K562 (cell line): ENCODE measurements at regions not wholly inside any gene's neighbourhood (a gene's known extent, or its start where the extent isn't known, plus 50 kb on each side); places are given as distances from the start of the nearest gene placed in this dataset.

Experiments
- AFF1 ChIP-seq, 2 experiments: fragments of 450-650 bp; IDR thresholded peaks; 2 replicates each; pipeline ENCODE4 v1.6.1; 2018; ENCODE audit warnings: mild to moderate bottlenecking in 2 of 2, low read depth in 1 of 2; ENCODE audit not compliant: partially characterized antibody in 2 of 2
- ATF1 ChIP-seq, 2 experiments: fragments of 450-650 bp in 1 of 2; IDR thresholded peaks; 2 replicates each; pipeline ENCODE4 v1.6.1; 2016; ENCODE audit warnings: missing compliant biosample characterization in 1 of 2, missing genetic modification characterization in 1 of 2
- DACH1 ChIP-seq: fragments of 450-650 bp; IDR thresholded peaks from 2 replicates; pipeline ENCODE4 v1.6.1; 2018; ENCODE audit not compliant: partially characterized antibody
- EHMT2 ChIP-seq: fragments of 450-650 bp; IDR thresholded peaks from 2 replicates; pipeline ENCODE4 v1.6.1; 2018; ENCODE audit warnings: antibody characterized with exemption
- HNRNPK ChIP-seq: fragments of 200-400 bp; formaldehyde crosslinking; IDR thresholded peaks from one replicate; pipeline ENCODE4 v1.6.1; 2018; ENCODE audit warnings: mild to moderate bottlenecking, low read depth, low read length; ENCODE audit not compliant: poor library complexity, severe bottlenecking
- NR2C1 ChIP-seq, 2 experiments: fragments of 450-650 bp; IDR thresholded peaks; 2 replicates each; pipeline ENCODE4 v1.6.1; 2017; ENCODE audit warnings: mild to moderate bottlenecking in 2 of 2, antibody characterized with exemption in 1 of 2, inconsistent platforms in 1 of 2, missing compliant biosample characterization in 1 of 2, missing genetic modification characterization in 1 of 2
- POLR2AphosphoS2 ChIP-seq: IDR thresholded peaks from 2 replicates; pipeline ENCODE4 v1.6.1; 2012; ENCODE audit warnings: low read length, improper control_type of control experiment
- PREB ChIP-seq: sonication (generic); formaldehyde crosslinking; IDR thresholded peaks from 2 replicates; pipeline ENCODE4 v1.8.1; 2023; ENCODE audit warnings: mild to moderate bottlenecking, missing genetic modification reagents
- RBM14 ChIP-seq: fragments of 200-400 bp; formaldehyde crosslinking; IDR thresholded peaks from 2 replicates; pipeline ENCODE4 v1.6.1; 2018; ENCODE audit warnings: low read depth, mild to moderate bottlenecking, low read length, moderate library complexity, borderline replicate concordance; ENCODE audit not compliant: insufficient read depth
- RBM15 ChIP-seq: fragments of 200-400 bp; formaldehyde crosslinking; IDR thresholded peaks from 2 replicates; pipeline ENCODE4 v1.6.1; 2018; ENCODE audit warnings: mild to moderate bottlenecking, low read length, moderate library complexity; ENCODE audit not compliant: insufficient read depth
- SRSF3 ChIP-seq: fragments of 200-400 bp; formaldehyde crosslinking; IDR thresholded peaks from 2 replicates; pipeline ENCODE4 v1.6.1; 2016; ENCODE audit warnings: mild to moderate bottlenecking, low read length, moderate library complexity; ENCODE audit not compliant: insufficient read depth
- U2AF1 ChIP-seq: fragments of 200-400 bp; formaldehyde crosslinking; optimal IDR thresholded peaks from 2 replicates; pipeline ENCODE3; 2017; ENCODE audit warnings: mild to moderate bottlenecking, low read depth, low read length, moderate library complexity
- ZNF184 ChIP-seq: sonication (generic); formaldehyde crosslinking; IDR thresholded peaks from 2 replicates; pipeline ENCODE4 v1.5.0; 2020; ENCODE audit warnings: missing genetic modification reagents
- ZNF354B ChIP-seq: fragments of 250-450 bp; sonication (Bioruptor Pico); IDR thresholded peaks from 2 replicates; pipeline ENCODE4 v1.4.0; 2020
- ZNF444 ChIP-seq: fragments of 250-450 bp; sonication (Bioruptor Pico); IDR thresholded peaks from 2 replicates; pipeline ENCODE4 v1.4.0; 2020; ENCODE audit warnings: mild to moderate bottlenecking, moderate library complexity
- ZNF668 ChIP-seq: fragments of 250-450 bp; sonication (Bioruptor Pico); IDR thresholded peaks from 2 replicates; pipeline ENCODE4 v1.8.0; 2022; ENCODE audit warnings: mild to moderate bottlenecking, inconsistent platforms
- TF ChIP-seq, protein P1 (sequence below): fragments of 250-450 bp; sonication (Bioruptor Pico); IDR thresholded peaks from 2 replicates; pipeline ENCODE4 v1.5.0; 2022; ENCODE audit warnings: mild to moderate bottlenecking
- TF ChIP-seq, protein P2 (sequence below): fragments of 250-450 bp; sonication (Bioruptor Pico); IDR thresholded peaks from 2 replicates; pipeline ENCODE4 v1.5.1; 2021; ENCODE audit warnings: mild to moderate bottlenecking

GRCh38 chr7:87003872-87004798 lies 55.3 kb downstream of the ELAPOR2 start (continued):
- TF ChIP-seq, protein P1, sequence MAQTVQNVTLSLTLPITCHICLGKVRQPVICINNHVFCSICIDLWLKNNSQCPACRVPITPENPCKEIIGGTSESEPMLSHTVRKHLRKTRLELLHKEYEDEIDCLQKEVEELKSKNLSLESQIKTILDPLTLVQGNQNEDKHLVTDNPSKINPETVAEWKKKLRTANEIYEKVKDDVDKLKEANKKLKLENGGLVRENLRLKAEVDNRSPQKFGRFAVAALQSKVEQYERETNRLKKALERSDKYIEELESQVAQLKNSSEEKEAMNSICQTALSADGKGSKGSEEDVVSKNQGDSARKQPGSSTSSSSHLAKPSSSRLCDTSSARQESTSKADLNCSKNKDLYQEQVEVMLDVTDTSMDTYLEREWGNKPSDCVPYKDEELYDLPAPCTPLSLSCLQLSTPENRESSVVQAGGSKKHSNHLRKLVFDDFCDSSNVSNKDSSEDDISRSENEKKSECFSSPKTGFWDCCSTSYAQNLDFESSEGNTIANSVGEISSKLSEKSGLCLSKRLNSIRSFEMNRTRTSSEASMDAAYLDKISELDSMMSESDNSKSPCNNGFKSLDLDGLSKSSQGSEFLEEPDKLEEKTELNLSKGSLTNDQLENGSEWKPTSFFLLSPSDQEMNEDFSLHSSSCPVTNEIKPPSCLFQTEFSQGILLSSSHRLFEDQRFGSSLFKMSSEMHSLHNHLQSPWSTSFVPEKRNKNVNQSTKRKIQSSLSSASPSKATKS (CRISPR knock-in tag), result no peak
- no peak for TF ChIP-seq SRSF3
- TF ChIP-seq DACH1, result peak; percentile 98
- no peak for TF ChIP-seq HNRNPK
- TF ChIP-seq PREB (CRISPR knock-in tag), result no peak
- no peak for TF ChIP-seq POLR2AphosphoS2
- TF ChIP-seq ZNF184 (CRISPR knock-in tag), result no peak
- TF ChIP-seq EHMT2, result peak; percentile 78; the same call in 1 of the 2 replicates
- TF ChIP-seq ZNF668 (CRISPR knock-in tag), result no peak
- TF ChIP-seq U2AF1, result no peak
- no peak for TF ChIP-seq AFF1 (IDR thresholded peaks at IDR 0.05; ENCODE audit: low read depth in 1 of 2, partially characterized antibody in 2 of 2)
- no peak for TF ChIP-seq ATF1 (CRISPR knock-in tag; IDR thresholded peaks at IDR 0.05)
- TF ChIP-seq ATF1 (tag; IDR thresholded peaks at IDR 0.05), result peak; percentile 95
- TF ChIP-seq NR2C1 (IDR thresholded peaks at IDR 0.05), result 0 out of 2 replicates have a peak, but pooled peaks have one; percentile 28
- TF ChIP-seq NR2C1 (tag; IDR thresholded peaks at IDR 0.05), result no peak
- TF ChIP-seq, protein P2, sequence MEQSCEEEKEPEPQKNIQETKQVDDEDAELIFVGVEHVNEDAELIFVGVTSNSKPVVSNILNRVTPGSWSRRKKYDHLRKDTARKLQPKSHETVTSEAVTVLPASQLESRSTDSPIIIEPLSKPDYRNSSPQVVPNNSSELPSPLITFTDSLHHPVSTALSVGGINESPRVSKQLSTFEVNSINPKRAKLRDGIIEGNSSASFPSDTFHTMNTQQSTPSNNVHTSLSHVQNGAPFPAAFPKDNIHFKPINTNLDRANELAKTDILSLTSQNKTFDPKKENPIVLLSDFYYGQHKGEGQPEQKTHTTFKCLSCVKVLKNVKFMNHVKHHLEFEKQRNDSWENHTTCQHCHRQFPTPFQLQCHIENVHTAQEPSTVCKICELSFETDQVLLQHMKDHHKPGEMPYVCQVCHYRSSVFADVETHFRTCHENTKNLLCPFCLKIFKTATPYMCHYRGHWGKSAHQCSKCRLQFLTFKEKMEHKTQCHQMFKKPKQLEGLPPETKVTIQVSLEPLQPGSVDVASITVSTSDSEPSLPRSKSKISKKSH (CRISPR knock-in tag), result no peak
- TF ChIP-seq ZNF354B (CRISPR knock-in tag), result no peak
- TF ChIP-seq RBM15, result no peak
- TF ChIP-seq RBM14, result no peak
- TF ChIP-seq ZNF444 (CRISPR knock-in tag), result no peak
